ENCODE measurements at regions not wholly inside any gene's neighbourhood (a gene's known extent, or its start where the extent isn't known, plus 50 kb on each side); places are given as distances from the start of the nearest gene placed in this dataset.
A peak's percentile ranks its signal among the peaks of the same experiment; 100 is the strongest.

GRCh38 chr17:77327181-77327565 is 186.4 kb downstream of the SEC14L1 start:
- CTCF ChIA-PET: interaction anchor here (0.6 kb wide), 1 partner anchor 319 kb away, joined by 3 read pairs; no protein-coding TSS in a partner anchor
- no peak for TF ChIP-seq ZNF776 (tag by site-specific recombination; IDR thresholded peaks at IDR 0.05; ENCODE audit: borderline replicate concordance)
- TF ChIP-seq SP3 (tag by site-specific recombination; IDR thresholded peaks at IDR 0.05): no peak
- TF ChIP-seq ZNF416 (tag by site-specific recombination; IDR thresholded peaks at IDR 0.05): no peak
- no peak for TF ChIP-seq ZNF16 (tag by site-specific recombination; IDR thresholded peaks at IDR 0.05; ENCODE audit: low read depth)
- no peak for TF ChIP-seq ZSCAN16 (tag by site-specific recombination; IDR thresholded peaks at IDR 0.05)
- no peak for TF ChIP-seq KLF8 (tag by site-specific recombination; IDR thresholded peaks at IDR 0.05)
- no peak for TF ChIP-seq ZNF514 (tag by site-specific recombination; IDR thresholded peaks at IDR 0.05)
- H3K4me1 ChIP-seq (ENCODE audit: control insufficient read depth, insufficient read depth, low read length): peaks cover 8% of the 10 kb centered on the region; the same call in 1 of the 2 replicates
- peaks cover 0 to 3% of the 10 kb centered on the region in 2 experiments; a peak in 1 of 3 replicates for H3K36me3 ChIP-seq (ENCODE audit: control insufficient read depth in 2 of 2, insufficient read depth in 1 of 2, low read length in 2 of 2)
- POLR2A ChIA-PET: no interaction called here
- no peak overlapping the region for H3K27ac ChIP-seq (ENCODE audit: extremely low read depth, low read depth, low read length)
- H3K4me3 ChIP-seq (ENCODE audit: low read depth, low read length): no peak overlapping the region
- no peaks in the 10 kb centered on the region for H3K9me3 ChIP-seq (ENCODE audit: control insufficient read depth, insufficient read depth, low read depth, low read length)

- no peak overlapping the region for H3K4me3 ChIP-seq (ENCODE audit: low read depth, low read length)
- H3K9me3 ChIP-seq (ENCODE audit: control insufficient read depth, insufficient read depth, low read depth, low read length): no peaks in the 10 kb centered on the region
- ChIA-PET POLR2A (no interaction called here), CTCF (interaction anchor here (0.6 to 6.9 kb wide), 3 partner anchors 102 to 320 kb away, joined by 3 to 94 read pairs (median 42); no protein-coding TSS in a partner anchor)
- TF ChIP-seq SCRT2 (tag by site-specific recombination; IDR thresholded peaks at IDR 0.05): peak; percentile 90
- TF ChIP-seq ZNF610 (tag by site-specific recombination; IDR thresholded peaks at IDR 0.05; ENCODE audit: borderline replicate concordance): no peak
- peaks cover 0 to 3% of the 10 kb centered on the region in 2 experiments; a peak in 1 of 3 replicates for H3K36me3 ChIP-seq (ENCODE audit: control insufficient read depth in 2 of 2, insufficient read depth in 1 of 2, low read length in 2 of 2)
- H3K4me1 ChIP-seq (ENCODE audit: control insufficient read depth, insufficient read depth, low read length): peaks cover 8% of the 10 kb centered on the region; the same call in 1 of the 2 replicates
- H3K27ac ChIP-seq (ENCODE audit: extremely low read depth, low read depth, low read length): no peak overlapping the region
Measured at GRCh38 chr17:77327566-77328464, 187.0 kb downstream of the SEC14L1 start.

DNA sequence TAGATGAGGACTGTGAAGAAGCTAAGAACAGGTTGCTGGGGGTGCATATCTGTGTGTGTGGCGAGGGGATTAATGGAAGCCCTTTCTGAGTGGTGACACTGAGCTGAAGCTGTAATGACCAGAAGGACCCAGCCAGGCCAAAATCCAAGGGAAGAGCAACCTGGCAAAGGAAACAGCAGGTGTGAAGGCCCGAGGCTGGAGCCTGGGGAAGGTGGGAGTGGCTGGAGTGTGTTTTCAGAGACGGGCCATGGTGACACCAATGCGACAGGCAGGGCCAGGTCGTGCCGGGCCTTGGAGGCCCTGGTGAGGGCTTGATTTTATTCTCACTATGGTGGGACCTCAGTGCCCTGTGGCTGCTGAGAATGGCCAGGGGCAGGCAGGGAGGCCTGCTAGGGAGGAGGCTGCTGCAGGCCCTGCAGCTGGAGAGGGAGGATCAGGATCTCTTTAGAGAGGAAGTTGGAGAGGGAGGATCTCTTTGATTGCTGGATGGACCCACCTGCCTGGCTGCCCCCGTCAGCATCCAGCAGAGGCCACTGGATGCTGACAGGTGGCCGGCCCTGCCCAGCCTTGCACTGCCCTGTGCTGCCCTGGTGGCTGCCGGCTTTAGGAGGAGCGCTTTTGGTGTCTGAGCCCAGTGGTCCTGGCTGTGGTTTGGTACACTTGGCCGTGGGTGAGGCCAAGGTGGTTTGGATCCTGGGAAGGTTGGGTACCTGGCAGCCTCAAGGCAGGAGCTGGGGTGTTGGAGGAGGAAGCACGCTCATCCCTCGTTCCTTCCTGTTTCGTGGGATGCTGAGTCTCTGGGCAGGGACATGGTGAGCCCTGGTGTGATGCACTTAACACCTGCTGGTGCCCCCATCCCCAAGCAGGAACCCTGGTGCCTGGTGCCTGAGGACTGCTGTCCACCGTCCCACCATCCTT is 188.3 kb downstream of the SEC14L1 start:
- Histone ChIP-seq H3K9me3 (ENCODE audit: control insufficient read depth, insufficient read depth, low read depth, low read length) (no peaks in the 10 kb centered on the region), H3K36me3 (ENCODE audit: control insufficient read depth in 2 of 2, insufficient read depth in 1 of 2, low read length in 2 of 2) (peaks cover 0 to 3% of the 10 kb centered on the region in 2 experiments; a peak in 1 of 3 replicates), H3K27ac (ENCODE audit: extremely low read depth, low read depth, low read length) (no peak overlapping the region), H3K4me3 (ENCODE audit: low read depth, low read length) (no peak overlapping the region), H3K4me1 (ENCODE audit: control insufficient read depth, insufficient read depth, low read length) (0 out of 2 replicates have a peak, but pooled peaks cover 2% of the 10 kb centered on the region)
- POLR2A ChIA-PET: no interaction called here
- CTCF ChIA-PET: interaction anchor here (1.4 to 6.9 kb wide), 3 partner anchors 45 to 167 kb away, joined by 3 to 94 read pairs (median 42); no protein-coding TSS in a partner anchor
- no peak for TF ChIP-seq ZNF830 (tag by site-specific recombination; IDR thresholded peaks at IDR 0.05; ENCODE audit: low read depth)
- TF ChIP-seq ZNF645 (tag by site-specific recombination; IDR thresholded peaks at IDR 0.05): no peak
- no peak for TF ChIP-seq ZEB2 (tag by site-specific recombination; IDR thresholded peaks at IDR 0.05)
- no peak for TF ChIP-seq ZFP69B (tag by site-specific recombination; IDR thresholded peaks at IDR 0.05)
- no peak for TF ChIP-seq ZBTB48 (tag by site-specific recombination; IDR thresholded peaks at IDR 0.05)
- no peak for TF ChIP-seq SP7 (tag by site-specific recombination; IDR thresholded peaks at IDR 0.05)
- TF ChIP-seq PRDM10 (tag by site-specific recombination; IDR thresholded peaks at IDR 0.05): no peak
